ENCODE measurements at regions not wholly inside any gene's neighbourhood (a gene's known extent, or its start where the extent isn't known, plus 50 kb on each side); places are given as distances from the start of the nearest gene placed in this dataset.

- TF ChIP-seq CTCF (IDR thresholded peaks at IDR 0.05; ENCODE audit: borderline replicate concordance) = no peak
- H3K4me1 ChIP-seq = no peaks in the 10 kb centered on the region
- no peak overlapping the region for H3K4me3 ChIP-seq
- H3K36me3 ChIP-seq = no peaks in the 10 kb centered on the region
- peaks cover 67% of the 10 kb centered on the region for H3K27me3 ChIP-seq (ENCODE audit: low read depth)
- H3K27ac ChIP-seq (replicated peaks) = no peak overlapping the region
- no peak for DNase-seq
- intact Hi-C loops (cut with micrococcal nuclease) = no loop called here
- peaks cover 8% of the 10 kb centered on the region for H3K9me3 ChIP-seq (replicated peaks)
Measured at GRCh38 chr7:157467496-157468212, 130.8 kb downstream of the DNAJB6 start.

GRCh38 chr7:157468221-157469111, 131.7 kb downstream of the DNAJB6 start:
- Histone ChIP-seq H3K4me3 (no peak overlapping the region), H3K4me1 (no peaks in the 10 kb centered on the region), H3K27ac (replicated peaks) (no peak overlapping the region), H3K27me3 (ENCODE audit: low read depth) (peaks cover 61% of the 10 kb centered on the region), H3K9me3 (replicated peaks) (peaks cover 16% of the 10 kb centered on the region), H3K36me3 (no peaks in the 10 kb centered on the region)
- DNase-seq = no peak
- no peak for TF ChIP-seq CTCF (IDR thresholded peaks at IDR 0.05; ENCODE audit: borderline replicate concordance)
- intact Hi-C loops (cut with micrococcal nuclease) = no loop called here

- peaks cover 24% of the 10 kb centered on the region for H3K9me3 ChIP-seq (replicated peaks)
- H3K4me1 ChIP-seq = no peaks in the 10 kb centered on the region
- no peak overlapping the region for H3K27ac ChIP-seq (replicated peaks)
- TF ChIP-seq CTCF (IDR thresholded peaks at IDR 0.05; ENCODE audit: borderline replicate concordance) = no peak
- no peak overlapping the region for H3K4me3 ChIP-seq
- no peaks in the 10 kb centered on the region for H3K36me3 ChIP-seq
- intact Hi-C loops (cut with micrococcal nuclease) = no loop called here
- peaks cover 56% of the 10 kb centered on the region for H3K27me3 ChIP-seq (ENCODE audit: low read depth)
- no peak for DNase-seq
Measured at GRCh38 chr7:157469181-157470016, 132.6 kb downstream of the DNAJB6 start.

GRCh38 chr7:157470017-157470322, 133.2 kb downstream of the DNAJB6 start:
- Histone ChIP-seq H3K36me3 (no peaks in the 10 kb centered on the region), H3K27ac (replicated peaks) (no peak overlapping the region), H3K4me3 (no peak overlapping the region), H3K9me3 (replicated peaks) (peaks cover 24% of the 10 kb centered on the region), H3K27me3 (ENCODE audit: low read depth) (peaks cover 50% of the 10 kb centered on the region), H3K4me1 (no peaks in the 10 kb centered on the region)
- no peak for TF ChIP-seq CTCF (IDR thresholded peaks at IDR 0.05; ENCODE audit: borderline replicate concordance)
- DNase-seq = no peak
- intact Hi-C loops (cut with micrococcal nuclease) = no loop called here

GRCh38 chr7:157470701-157471131, 133.9 kb downstream of the DNAJB6 start:
- Histone ChIP-seq H3K4me1 (no peaks in the 10 kb centered on the region), H3K9me3 (replicated peaks) (peaks cover 24% of the 10 kb centered on the region), H3K36me3 (no peaks in the 10 kb centered on the region), H3K27me3 (ENCODE audit: low read depth) (peaks cover 49% of the 10 kb centered on the region), H3K27ac (replicated peaks) (no peak overlapping the region), H3K4me3 (no peak overlapping the region)
- no peak for TF ChIP-seq CTCF (IDR thresholded peaks at IDR 0.05; ENCODE audit: borderline replicate concordance)
- no peak for DNase-seq
- intact Hi-C loops (cut with micrococcal nuclease) = no loop called here
